NCI-H1930 (cell line): ENCODE measurements at regions not wholly inside any gene's neighbourhood (a gene's known extent, or its start where the extent isn't known, plus 50 kb on each side); places are given as distances from the start of the nearest gene placed in this dataset.
"Not testable (repeated sequence)": the region's sequence is repeated elsewhere in the genome, so short reads cannot be mapped to it uniquely, and the experiment has no call there.

Source experiments
- DNase-seq, 2 experiments: peaks; one replicate each; lab custom pipeline; 2025; lab: John Stamatoyannopoulos, UW

DNA sequence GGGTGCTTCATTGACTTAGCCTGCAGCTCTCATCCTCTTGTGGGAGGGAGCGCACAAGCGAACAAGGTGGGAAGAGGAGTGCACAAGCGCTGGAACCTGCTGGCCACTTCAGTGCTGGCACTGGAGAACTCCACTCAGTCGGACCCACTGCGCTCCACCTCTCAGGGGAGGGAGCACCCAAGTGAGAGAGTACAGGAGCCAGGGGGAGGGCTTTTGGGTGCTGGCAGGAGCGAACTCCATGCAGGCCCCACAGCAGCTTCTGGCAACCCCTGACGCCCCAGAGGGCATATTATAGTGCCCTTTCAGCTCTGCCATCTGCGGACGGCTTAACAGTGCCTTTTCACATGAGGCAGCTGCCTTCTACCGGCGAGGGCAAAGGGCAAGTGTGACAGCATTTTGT is 774.2 kb upstream of the COX7C start:
- no peak for DNase-seq

DNA sequence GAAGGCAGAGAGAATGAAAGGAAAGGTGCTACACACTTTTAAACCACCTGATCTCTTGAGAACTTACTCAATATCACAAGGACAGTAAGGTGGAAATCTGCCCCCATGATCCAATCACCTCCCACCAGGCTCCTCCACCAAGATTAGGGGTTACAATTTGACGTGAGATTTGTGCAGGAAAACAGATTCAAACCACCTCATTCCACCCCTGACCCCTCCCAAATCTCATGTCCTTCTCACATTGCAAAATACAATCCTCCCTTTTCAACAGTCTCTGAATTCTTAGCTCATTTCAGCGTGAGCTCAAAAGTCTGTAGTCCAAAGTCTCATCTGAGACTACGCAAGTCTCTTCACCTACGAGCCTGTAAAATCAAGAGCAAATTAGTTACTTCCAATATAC is 768.3 kb upstream of the COX7C start:
- no peak for DNase-seq

DNA sequence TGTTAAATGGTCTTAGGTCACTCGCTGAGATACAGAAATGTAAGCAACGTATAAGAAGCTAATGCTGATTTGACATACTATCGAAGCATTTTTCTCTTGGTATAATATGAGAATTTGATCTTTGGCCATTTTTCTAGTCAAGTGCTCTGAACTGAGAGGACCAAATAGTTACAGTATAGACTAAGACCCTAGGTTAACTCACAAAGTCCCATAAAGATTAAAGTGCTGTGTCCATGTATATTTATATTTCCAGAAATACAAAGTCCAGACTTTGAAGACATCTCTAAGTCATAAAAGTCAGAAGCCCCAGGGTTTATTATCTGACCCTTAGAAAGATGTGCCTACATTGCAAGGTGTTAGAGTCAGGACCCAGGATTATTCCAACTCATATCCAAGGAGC is 752.4 kb upstream of the COX7C start:
- DNase-seq = no peak

DNA sequence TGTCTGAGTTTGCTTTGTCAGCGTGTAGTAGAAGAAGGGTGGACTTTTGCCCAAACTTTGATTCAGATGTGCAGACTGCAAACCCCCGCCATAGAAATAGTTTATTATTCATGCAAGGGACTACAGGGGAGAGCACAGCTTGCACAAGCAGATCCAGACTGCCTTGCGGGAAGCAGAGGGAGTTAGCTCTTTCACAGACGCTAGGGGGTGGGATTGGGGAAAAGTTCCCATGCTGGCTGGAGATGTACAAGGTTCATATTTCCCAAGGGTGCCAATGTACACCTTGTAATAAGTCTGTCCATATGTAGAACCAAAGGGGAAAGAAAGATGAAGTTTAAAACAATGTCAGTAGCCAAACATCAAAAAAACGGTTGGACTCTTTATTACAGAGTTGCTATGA is 749.7 kb upstream of the COX7C start:
- no peak for DNase-seq

DNA sequence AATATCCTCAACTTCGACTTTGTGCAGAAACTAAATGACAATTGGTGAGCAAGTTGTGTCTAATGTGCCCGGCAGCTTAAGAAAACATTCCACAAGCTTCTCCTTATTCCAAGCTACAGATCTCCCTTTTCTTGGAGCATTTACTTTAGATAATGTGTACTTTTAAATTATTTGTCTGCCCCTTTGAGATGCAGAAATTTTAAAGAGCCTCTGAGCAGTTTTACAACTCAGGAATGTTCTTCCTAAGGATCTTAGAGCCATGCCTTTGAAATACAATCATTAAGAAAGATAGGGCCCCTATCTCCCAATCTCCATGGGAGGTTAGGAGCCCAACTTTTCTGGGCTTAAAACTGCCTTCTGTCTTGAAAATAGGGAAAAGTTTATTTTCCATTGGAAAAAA is 723.7 kb upstream of the COX7C start:
- DNase-seq = no peak

DNA sequence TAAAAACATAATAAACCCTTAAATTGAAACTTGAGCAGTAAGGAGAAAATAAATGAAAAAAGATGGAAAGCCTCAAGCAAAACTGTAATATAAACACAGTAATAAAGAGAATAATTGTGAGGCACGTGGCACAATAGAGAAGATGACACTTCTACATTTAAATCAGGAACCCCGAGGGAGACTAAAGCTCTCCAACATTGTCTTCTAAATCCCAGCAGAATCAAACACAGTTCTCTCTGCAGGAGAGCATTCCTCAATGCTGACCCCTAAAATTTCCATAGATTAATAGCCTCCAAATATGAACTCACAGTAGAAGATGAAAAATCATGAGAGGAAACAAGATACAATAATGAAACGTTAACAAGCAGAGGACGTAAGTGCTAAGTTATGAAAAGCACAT is 721.2 kb upstream of the COX7C start:
- no peak for DNase-seq

DNA sequence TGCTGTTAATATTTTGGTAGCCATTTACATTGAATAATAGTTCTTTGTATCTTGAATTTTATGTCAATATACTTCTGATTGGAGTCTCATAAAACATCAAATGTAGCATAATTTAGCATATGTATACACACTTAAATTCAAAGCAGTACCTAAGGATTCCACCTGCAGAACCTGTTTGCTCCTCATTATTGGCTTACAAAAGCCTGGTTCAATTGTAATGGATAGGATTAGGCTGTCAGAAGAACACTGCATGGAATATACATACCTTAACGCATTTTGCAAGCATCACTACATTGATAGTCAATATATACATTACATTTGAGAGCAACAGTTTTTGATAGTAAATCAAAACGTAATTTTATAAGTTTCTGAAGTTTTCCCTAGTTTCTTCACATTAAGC is 711.3 kb upstream of the COX7C start:
- no peak for DNase-seq

DNA sequence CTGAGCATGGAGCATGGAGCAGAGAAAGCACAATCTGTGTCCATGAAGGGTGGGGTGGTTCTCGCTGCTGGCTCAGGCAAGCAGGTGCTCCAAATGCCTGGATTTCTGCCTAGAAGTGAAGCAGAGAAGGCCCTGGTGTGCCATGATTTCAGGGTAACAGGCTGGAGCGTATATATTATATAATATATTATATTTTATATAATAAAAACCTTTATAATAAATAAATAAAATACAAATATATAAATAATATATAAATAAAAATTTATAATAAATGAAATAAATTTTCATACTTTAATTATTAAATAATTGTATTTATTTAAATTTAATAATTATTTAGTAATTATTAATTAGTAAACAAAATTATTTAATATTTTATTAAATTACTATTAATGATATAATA is 707.4 kb upstream of the COX7C start:
- no peak for DNase-seq

DNA sequence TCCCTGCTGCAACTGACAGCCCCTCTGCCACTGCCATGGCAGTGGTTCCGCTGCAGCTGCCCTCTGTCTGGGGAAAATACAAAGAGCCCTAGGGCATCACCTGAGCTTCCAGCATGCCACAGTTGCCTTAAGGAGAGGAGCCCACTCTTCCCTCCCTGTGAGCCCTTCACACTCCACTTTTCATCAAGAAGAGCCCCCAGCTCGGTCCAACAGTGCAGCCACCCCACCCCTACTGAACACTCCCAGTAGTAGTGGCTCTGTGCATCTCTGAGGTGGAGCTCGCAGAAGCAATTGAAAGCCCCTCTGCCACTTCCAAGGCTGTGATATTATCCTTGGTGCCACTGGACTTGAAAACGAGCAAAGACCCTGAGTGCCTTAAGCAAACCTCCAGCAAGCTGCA is 696.8 kb upstream of the COX7C start:
- DNase-seq = no peak

DNA sequence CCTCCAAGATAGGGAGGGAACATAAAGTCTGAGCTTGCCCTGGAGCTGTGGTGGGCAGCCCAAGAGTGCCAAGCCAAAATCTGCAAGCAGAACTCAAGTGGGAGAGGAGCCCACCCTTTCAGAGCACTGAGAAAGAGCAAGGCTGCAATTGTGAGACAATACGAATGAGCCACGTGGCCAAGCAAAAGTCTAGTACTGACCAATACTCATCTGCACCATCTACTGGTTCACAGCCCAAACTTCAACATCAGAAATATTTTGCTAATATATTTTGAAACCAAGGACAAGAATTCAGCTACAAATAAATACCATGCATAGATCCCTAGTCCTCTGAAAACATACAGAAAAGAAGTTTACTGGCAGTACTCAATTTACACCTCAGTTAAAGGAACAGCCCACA is 696.2 kb upstream of the COX7C start:
- DNase-seq = no peak

DNA sequence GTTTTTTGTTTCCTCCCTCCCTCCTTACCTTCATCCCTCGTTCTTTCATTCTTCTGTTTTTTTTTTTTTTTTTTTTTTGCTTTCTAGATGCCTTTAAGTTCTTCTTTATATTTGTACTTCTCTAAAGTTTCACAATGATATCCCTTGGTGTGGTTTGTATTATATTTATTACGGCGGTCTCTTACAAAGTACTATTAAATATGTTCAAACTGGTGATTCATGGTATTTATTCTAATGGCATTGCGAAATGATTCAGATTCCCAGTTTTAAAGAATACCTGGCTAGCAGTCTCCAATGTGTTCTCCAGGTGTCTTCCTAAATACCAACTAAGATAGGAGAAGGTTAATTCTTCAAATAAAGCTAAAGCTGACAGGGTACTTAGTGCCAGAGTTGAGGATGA is 690.1 kb upstream of the COX7C start:
- DNase-seq = no peak

DNA sequence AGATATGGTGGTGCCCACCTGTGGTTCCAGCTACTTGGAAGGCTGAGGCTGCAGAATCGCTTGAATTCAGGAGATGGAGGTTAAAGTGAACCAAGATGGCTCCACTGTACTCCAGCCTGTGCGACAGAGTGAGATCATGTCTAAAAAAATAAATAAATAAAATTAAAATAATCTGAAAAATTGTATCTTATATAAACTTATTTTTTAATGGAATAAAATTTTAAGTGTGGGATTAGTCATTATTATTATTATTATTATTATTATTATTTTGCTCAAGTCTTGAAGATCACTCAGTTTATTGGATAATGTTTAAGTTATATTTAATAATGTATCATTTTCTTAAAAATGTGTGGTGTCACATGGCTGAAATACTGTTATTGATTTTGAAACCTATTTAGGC is 688.0 kb upstream of the COX7C start:
- no peak for DNase-seq

DNA sequence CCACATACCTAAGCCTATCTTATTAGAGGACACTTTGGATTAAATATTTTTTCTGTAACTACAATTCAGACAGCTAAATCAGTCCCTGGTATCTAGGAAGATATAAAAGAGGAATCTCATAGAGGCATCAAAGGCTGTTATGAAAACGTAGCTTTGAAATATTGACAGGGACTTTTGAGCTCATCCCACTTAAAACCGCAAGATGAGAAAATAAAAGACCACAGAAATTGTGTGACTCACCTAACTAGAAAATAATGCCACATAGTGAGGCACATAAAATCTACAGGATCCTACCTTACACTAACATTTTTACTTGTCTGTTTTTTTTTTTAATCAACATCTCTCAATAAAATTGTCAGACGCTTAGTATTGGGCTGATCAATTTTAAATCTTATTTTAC is 686.5 kb upstream of the COX7C start:
- no peak for DNase-seq

DNA sequence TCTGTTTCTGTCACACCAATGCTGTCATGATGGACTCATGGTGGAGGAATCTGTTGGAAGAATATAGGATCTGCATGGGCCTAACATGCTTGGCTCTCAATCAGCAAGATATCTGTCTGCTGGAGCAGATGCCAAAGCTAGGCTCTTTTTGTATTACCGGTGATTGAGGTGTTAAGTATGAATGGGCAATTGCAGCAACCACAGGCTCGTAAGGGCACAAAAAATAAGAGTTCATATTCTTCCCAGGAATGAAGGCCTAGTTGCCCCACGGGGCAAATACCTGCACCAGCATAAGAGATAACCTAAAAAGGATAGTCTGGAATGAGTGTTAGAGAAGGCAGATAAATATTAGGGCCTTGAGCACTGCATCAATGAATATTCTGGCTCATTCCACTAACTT is 679.5 kb upstream of the COX7C start:
- no peak for DNase-seq

DNA sequence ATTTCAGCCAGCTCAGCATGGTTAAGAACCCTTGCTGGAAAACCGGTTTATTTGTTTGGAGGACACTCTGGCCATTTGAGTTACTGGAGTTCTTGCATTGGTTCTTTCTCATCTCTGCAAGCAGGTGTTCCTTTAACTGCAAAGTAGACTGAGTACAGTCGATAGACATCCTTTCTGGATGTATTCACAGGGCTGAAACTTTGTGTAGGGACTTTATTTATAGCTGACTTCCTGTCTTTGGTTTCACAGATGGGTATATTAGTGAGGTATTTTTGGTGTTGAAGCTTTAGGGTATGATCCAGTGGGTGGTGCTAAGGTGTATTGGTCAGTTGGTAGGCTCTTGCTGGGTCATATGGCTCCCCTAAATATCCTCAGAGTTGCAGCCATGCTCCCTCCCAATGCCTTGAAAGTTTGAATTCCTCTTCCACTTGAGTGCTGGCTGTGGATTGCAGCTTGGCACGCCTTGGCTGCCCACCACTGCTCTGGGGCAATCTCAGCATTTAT is 666.0 kb upstream of the COX7C start:
- no peak for DNase-seq

DNA sequence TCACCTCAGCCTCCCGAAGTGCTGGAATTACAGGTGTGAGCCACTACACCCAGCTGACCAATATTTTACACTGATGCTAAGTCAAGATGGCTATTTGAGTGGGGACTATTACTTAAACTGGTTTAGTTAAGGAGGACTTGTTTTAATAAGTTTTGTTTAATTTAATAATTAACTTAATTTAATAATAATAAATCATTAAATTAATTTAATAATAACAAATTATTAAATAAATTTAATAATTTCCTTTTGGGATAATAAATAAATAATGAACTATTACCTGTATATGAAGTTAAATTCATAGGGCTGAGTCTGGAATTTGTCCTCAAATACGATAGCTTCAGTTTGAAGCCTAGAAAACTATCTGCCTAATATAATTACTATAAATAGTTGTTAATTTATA is 665.1 kb upstream of the COX7C start:
- no peak for DNase-seq

DNA sequence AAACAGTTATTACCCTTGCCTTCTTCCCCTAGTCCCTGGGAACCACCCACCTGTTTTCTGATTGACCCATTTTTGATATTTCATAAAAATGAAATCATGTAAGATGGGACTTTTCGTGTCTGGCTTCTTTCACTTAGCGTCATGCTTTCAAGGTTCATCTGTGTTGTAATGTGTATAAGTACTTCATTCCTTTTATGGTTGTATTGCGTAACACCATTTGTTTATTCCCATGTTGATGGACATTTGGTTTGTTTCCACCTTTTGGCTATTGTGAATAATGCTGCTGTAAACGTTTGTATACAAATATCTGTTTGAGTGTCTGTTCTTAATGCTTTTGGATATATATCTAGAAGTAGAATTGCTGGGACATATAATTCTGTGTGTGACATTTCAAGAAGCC is 650.1 kb upstream of the COX7C start:
- no peak for DNase-seq

DNA sequence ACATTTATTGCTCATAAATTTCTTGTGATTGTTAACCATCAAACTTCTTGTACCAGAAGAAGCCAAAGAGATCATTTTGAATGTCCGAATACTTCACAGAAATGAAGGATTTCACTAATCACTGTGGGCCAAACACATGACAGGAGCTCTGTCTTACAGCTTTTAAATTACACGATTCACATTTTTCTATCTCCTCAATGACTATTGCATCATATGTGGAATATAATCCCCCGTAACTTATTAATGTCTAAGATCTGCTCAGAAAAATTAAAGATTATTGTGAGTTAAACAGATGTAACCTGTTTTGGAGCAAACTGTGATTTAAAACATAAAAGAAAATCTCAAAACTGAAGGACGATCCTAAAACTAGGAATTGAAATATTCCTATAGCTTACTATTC is 645.2 kb upstream of the COX7C start:
- DNase-seq = no peak

DNA sequence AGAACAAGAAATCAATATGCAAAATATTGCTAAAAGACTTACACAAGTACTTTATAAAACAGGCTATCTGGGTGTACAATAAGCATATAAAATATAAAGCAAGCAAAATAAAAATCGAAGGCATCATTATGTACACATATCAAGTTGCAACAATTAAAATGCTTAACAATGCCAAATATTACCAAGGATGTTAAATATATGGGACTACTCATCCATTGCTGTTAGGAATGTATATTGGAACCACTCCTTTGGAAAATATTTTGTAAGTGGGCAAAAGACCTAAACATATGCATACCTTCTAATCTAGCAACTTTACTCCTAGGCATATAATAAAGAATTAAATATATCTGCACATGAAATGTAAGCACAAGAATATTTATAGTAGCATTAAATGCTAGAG is 632.6 kb upstream of the COX7C start:
- DNase-seq = no peak

DNA sequence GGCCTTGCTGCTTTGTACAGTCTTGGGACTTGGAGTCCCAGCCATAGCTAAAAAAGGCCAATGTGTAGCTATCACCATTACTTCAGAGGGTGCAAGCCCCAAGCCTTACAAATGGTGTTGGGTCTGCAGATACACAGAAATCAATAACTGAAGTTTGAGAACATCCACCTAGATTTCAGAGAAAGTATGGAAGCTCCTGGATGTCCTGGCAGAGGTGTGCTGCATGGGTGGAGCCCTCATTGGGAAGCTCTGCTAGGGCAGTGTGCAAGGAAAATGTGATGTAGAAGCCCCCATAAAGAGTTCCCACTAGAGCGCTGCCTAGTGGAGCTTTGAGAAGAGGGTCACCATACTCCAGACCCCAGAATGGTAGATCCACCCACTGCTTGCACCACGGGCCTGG is 626.7 kb upstream of the COX7C start:
- no peak for DNase-seq

DNA sequence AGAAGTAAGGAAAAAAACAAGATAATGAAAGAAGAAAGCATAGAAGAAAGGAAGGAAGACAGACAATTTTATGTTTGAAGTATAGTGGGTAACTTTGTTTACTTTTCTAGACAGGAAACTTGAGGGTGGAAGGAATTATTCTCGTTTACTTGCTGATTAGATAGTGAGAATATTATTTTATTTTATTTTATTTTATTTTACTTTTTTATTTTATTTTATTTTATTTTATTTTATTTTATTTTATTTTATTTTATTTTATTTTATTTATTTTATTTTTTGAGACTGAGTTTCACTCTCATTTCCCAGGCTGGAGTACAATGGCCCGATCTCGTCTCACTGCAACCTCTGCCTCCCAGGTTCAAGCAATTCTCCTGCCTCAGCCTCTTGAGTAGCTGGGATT is 623.1 kb upstream of the COX7C start:
- not testable (repeated sequence) for DNase-seq

DNA sequence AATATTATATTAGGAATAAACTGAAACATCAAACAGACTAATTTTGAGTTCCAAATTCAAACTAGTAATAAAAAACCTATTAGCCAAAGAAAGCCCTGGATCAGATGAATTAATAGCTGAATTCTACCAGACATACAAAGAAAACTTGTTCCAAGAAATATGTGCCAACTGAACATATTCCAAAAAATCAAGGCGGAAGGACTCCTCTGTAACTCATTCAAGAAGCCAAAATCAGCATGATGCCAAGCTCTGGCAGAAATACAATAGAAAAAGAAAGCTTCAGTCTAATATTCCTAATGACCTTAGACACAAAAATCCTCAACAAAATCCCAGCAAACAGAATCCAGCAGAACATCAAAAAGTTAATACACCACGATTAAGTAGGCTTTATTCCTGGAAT is 619.1 kb upstream of the COX7C start:
- DNase-seq = no peak

DNA sequence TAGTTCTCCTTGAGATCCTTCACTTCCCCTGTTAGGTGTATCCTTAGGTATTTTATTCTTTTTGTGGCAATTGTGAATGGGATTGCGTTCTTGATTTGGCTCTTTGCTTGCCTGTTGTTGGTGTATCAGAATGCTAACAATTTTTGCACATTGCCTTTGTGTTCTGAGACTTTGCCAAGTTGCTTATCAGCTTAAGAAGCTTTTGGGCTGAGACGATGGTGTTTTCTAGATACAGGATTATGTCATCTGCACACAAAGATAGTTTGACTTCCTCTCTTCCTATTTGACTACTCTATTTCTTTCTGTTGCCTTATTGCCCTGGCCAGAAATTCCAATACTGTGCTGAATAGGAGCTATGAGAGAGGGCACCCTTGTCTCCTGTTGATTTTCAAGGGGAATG is 609.4 kb upstream of the COX7C start:
- DNase-seq = no peak

DNA sequence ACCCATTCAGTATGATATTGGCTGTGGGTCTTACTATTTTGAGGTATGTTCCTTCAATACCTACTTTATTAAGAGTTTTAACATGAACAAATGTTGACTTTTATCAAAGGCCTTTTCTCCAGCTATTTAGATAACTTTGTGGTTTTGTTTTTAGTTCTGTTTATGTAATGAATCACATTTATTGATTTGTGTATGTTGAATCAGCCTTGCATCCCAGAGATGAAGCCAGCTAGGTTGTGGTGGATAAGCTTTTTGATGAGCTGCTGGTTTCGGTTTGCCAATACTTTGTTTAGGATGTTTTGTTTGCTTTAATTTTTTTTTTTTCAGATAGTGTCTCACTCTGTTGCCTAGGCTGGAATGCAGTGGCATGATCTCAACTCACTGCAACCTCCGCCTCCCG is 609.0 kb upstream of the COX7C start:
- no peak for DNase-seq

DNA sequence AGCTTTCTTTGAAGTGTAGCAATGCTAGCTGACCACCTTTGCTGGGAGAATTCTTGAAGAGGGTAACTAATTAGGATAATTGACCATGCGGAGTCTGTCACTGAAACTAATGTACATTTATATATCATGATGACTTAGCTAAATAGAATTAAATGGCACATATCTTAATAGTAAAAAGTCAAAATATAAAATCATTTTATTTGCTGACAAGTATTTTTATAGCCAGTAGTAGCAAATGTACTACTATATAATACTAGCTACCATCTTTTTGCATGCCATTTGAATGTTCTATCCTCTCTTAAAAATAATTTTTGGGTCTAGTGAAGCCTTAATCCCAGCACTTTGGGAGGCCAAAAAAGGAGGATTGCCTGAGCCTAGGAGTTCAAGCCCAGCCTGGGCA is 605.8 kb upstream of the COX7C start:
- DNase-seq = no peak
